Activated naive CD4-positive, alpha-beta T cell treated with anti-CD3 and anti-CD28 coated beads, Interleukin-2, amount 10 ng/mL, durations not matched to agents 7 days and 5 days (primary cell): ENCODE measurements at regions not wholly inside any gene's neighbourhood (a gene's known extent, or its start where the extent isn't known, plus 50 kb on each side); places are given as distances from the start of the nearest gene placed in this dataset.
"Not testable (repeated sequence)": the region's sequence is repeated elsewhere in the genome, so short reads cannot be mapped to it uniquely, and the experiment has no call there.

ENCODE experiments used
- CTCF ChIA-PET: fragments of 350-600 bp; sonication (Branson Sonifier 250); formaldehyde crosslinking; loops from one replicate; lab custom pipeline; 2021; ENCODE audit warnings: antibody characterized with exemption; lab: Charles Lee
- DNase-seq: peaks from one replicate; pipeline ENCODE4 v3.0.0-alpha.2; 2020
- H3K27ac Mint-ChIP-seq: one replicate; pipeline ENCODE4 v1.8.0; 2021; ENCODE audit warnings: mild to moderate bottlenecking, moderate library complexity, mixed read lengths
- H3K27me3 Mint-ChIP-seq: one replicate; pipeline ENCODE4 v1.8.0; 2021; ENCODE audit warnings: mild to moderate bottlenecking, mixed read lengths
- H3K36me3 Mint-ChIP-seq: one replicate; pipeline ENCODE4 v1.8.0; 2021; ENCODE audit warnings: mixed read lengths
- H3K4me1 Mint-ChIP-seq: one replicate; pipeline ENCODE4 v1.8.0; 2021; ENCODE audit warnings: mixed read lengths
- H3K4me3 Mint-ChIP-seq: one replicate; pipeline ENCODE4 v1.8.0; 2021; ENCODE audit warnings: mild to moderate bottlenecking, moderate library complexity, mixed read lengths
- H3K9me3 Mint-ChIP-seq: one replicate; pipeline ENCODE4 v1.8.0; 2021; ENCODE audit warnings: mixed read lengths

- no peak for DNase-seq
- Mint-ChIP-seq H3K9me3 (no peaks in the 10 kb centered on the region), H3K27ac (no peak overlapping the region), H3K4me3 (no peak overlapping the region), H3K4me1 (no peaks in the 10 kb centered on the region), H3K27me3 (no peaks in the 10 kb centered on the region), H3K36me3 (no peaks in the 10 kb centered on the region)
- CTCF ChIA-PET: interaction anchor here (1.1 to 1.6 kb wide), 2 partner anchors 137 to 185 kb away, joined by 3 to 7 read pairs; no protein-coding TSS in a partner anchor
Measured at GRCh38 chr14:23725980-23726710, 90.0 kb downstream of the DHRS2 start.

- H3K27me3 Mint-ChIP-seq: no peaks in the 10 kb centered on the region
- no peak overlapping the region for H3K27ac Mint-ChIP-seq
- CTCF ChIA-PET: interaction anchor here (1.0 to 1.6 kb wide), 4 partner anchors 96 to 203 kb away, joined by 3 to 7 read pairs (median 4); no protein-coding TSS in a partner anchor
- no peaks in the 10 kb centered on the region for H3K9me3 Mint-ChIP-seq
- H3K4me3 Mint-ChIP-seq: no peak overlapping the region
- H3K4me1 Mint-ChIP-seq: no peaks in the 10 kb centered on the region
- DNase-seq: no peak
- no peaks in the 10 kb centered on the region for H3K36me3 Mint-ChIP-seq
Measured at GRCh38 chr14:23727566-23728335, 91.6 kb downstream of the DHRS2 start.

GRCh38 chr14:23728791-23729190, 92.6 kb downstream of the DHRS2 start:
- peaks cover 4% of the 10 kb centered on the region for H3K27me3 Mint-ChIP-seq
- DNase-seq: no peak
- no peaks in the 10 kb centered on the region for H3K4me1 Mint-ChIP-seq
- no peak overlapping the region for H3K4me3 Mint-ChIP-seq
- no peak overlapping the region for H3K27ac Mint-ChIP-seq
- no peaks in the 10 kb centered on the region for H3K36me3 Mint-ChIP-seq
- CTCF ChIA-PET: no interaction called here
- no peaks in the 10 kb centered on the region for H3K9me3 Mint-ChIP-seq

GRCh38 chr14:23729720-23730387, 93.7 kb downstream of the DHRS2 start:
- CTCF ChIA-PET: no interaction called here
- no peaks in the 10 kb centered on the region for H3K9me3 Mint-ChIP-seq
- H3K4me1 Mint-ChIP-seq: no peaks in the 10 kb centered on the region
- no peak overlapping the region for H3K27ac Mint-ChIP-seq
- H3K4me3 Mint-ChIP-seq: no peak overlapping the region
- no peaks in the 10 kb centered on the region for H3K36me3 Mint-ChIP-seq
- peaks cover 4% of the 10 kb centered on the region for H3K27me3 Mint-ChIP-seq
- DNase-seq: no peak

- Mint-ChIP-seq H3K27me3 (peaks cover 4% of the 10 kb centered on the region), H3K36me3 (no peaks in the 10 kb centered on the region), H3K4me1 (no peaks in the 10 kb centered on the region), H3K27ac (no peak overlapping the region), H3K4me3 (no peak overlapping the region), H3K9me3 (peaks cover 4% of the 10 kb centered on the region)
- CTCF ChIA-PET: no interaction called here
- no peak for DNase-seq
Measured at GRCh38 chr14:23735394-23735793, 99.2 kb downstream of the DHRS2 start.

GRCh38 chr14:23744368-23744767, 108.2 kb downstream of the DHRS2 start:
- H3K9me3 Mint-ChIP-seq, H3K4me1 Mint-ChIP-seq, CTCF ChIA-PET, DNase-seq, H3K4me3 Mint-ChIP-seq, H3K36me3 Mint-ChIP-seq, H3K27me3 Mint-ChIP-seq, H3K27ac Mint-ChIP-seq: not testable (repeated sequence)

GRCh38 chr14:23750357-23750756, 114.2 kb downstream of the DHRS2 start:
- H3K36me3 Mint-ChIP-seq: no peaks in the 10 kb centered on the region
- H3K27me3 Mint-ChIP-seq: peaks cover 14% of the 10 kb centered on the region
- H3K27ac Mint-ChIP-seq: no peak overlapping the region
- CTCF ChIA-PET: no interaction called here
- no peaks in the 10 kb centered on the region for H3K4me1 Mint-ChIP-seq
- no peak overlapping the region for H3K4me3 Mint-ChIP-seq
- no peak for DNase-seq
- no peaks in the 10 kb centered on the region for H3K9me3 Mint-ChIP-seq

- CTCF ChIA-PET: interaction anchor here (0.6 kb wide), 1 partner anchor 1055 kb away, joined by 3 read pairs; no protein-coding TSS in a partner anchor
Measured at GRCh38 chr14:23751616-23752015, 115.5 kb downstream of the DHRS2 start.

GRCh38 chr14:23763394-23763793, 127.2 kb downstream of the DHRS2 start:
- Mint-ChIP-seq H3K27ac (no peak overlapping the region), H3K4me1 (no peaks in the 10 kb centered on the region), H3K4me3 (no peak overlapping the region), H3K9me3 (no peaks in the 10 kb centered on the region), H3K36me3 (no peaks in the 10 kb centered on the region), H3K27me3 (peaks cover 12% of the 10 kb centered on the region)
- no peak for DNase-seq
- CTCF ChIA-PET: no interaction called here

More at GRCh38 chr14:23751616-23752015, 115.5 kb downstream of the DHRS2 start:
- no peak overlapping the region for H3K4me3 Mint-ChIP-seq
- DNase-seq: no peak
- H3K36me3 Mint-ChIP-seq: no peaks in the 10 kb centered on the region
- peaks cover 20% of the 10 kb centered on the region for H3K27me3 Mint-ChIP-seq
- H3K4me1 Mint-ChIP-seq: no peaks in the 10 kb centered on the region
- H3K9me3 Mint-ChIP-seq: no peaks in the 10 kb centered on the region
- no peak overlapping the region for H3K27ac Mint-ChIP-seq

- Mint-ChIP-seq H3K36me3 (no peaks in the 10 kb centered on the region), H3K9me3 (no peaks in the 10 kb centered on the region), H3K27me3 (peaks cover 6% of the 10 kb centered on the region), H3K4me1 (no peaks in the 10 kb centered on the region), H3K27ac (no peak overlapping the region), H3K4me3 (no peak overlapping the region)
- CTCF ChIA-PET: no interaction called here
- DNase-seq: no peak
Measured at GRCh38 chr14:23766737-23767401, 130.7 kb downstream of the DHRS2 start.

- DNase-seq, H3K27me3 Mint-ChIP-seq, H3K4me1 Mint-ChIP-seq, H3K9me3 Mint-ChIP-seq, H3K27ac Mint-ChIP-seq, CTCF ChIA-PET, H3K4me3 Mint-ChIP-seq, H3K36me3 Mint-ChIP-seq: not testable (repeated sequence)
Measured at GRCh38 chr14:23769221-23769728, 133.1 kb downstream of the DHRS2 start.

GRCh38 chr14:23773981-23774380, 137.8 kb downstream of the DHRS2 start:
- Mint-ChIP-seq H3K27ac (no peak overlapping the region), H3K27me3 (peaks cover 3% of the 10 kb centered on the region), H3K36me3 (no peaks in the 10 kb centered on the region), H3K9me3 (no peaks in the 10 kb centered on the region), H3K4me3 (no peak overlapping the region), H3K4me1 (no peaks in the 10 kb centered on the region)
- CTCF ChIA-PET: no interaction called here
- DNase-seq: no peak

- peaks cover 5% of the 10 kb centered on the region for H3K27me3 Mint-ChIP-seq
- CTCF ChIA-PET: no interaction called here
Measured at GRCh38 chr14:23776296-23776695, 140.1 kb downstream of the DHRS2 start.

GRCh38 chr14:23785208-23785607, 149.0 kb downstream of the DHRS2 start:
- no peak for DNase-seq
- Mint-ChIP-seq H3K4me1 (no peaks in the 10 kb centered on the region), H3K27ac (no peak overlapping the region), H3K4me3 (no peak overlapping the region), H3K36me3 (no peaks in the 10 kb centered on the region), H3K9me3 (no peaks in the 10 kb centered on the region), H3K27me3 (peaks cover 21% of the 10 kb centered on the region)
- CTCF ChIA-PET: interaction anchor here (1.1 kb wide), 1 partner anchor 153 kb away, joined by 3 read pairs; no protein-coding TSS in a partner anchor

More at GRCh38 chr14:23776296-23776695, 140.1 kb downstream of the DHRS2 start:
- Mint-ChIP-seq H3K4me3 (no peak overlapping the region), H3K27ac (no peak overlapping the region), H3K36me3 (no peaks in the 10 kb centered on the region), H3K9me3 (no peaks in the 10 kb centered on the region), H3K4me1 (no peaks in the 10 kb centered on the region)
- no peak for DNase-seq
